ENCODE measurements at regions not wholly inside any gene's neighbourhood (a gene's known extent, or its start where the extent isn't known, plus 50 kb on each side); places are given as distances from the start of the nearest gene placed in this dataset.

GRCh38 chr14:101467181-101467926, 93.9 kb upstream of the DIO3 start:
- no peak for DNase-seq (ENCODE audit: low spot score)

- DNase-seq (ENCODE audit: low spot score): no peak
These were observed 91.7 kb upstream of the DIO3 start for GRCh38 chr14:101469382-101470247.

- no peak for DNase-seq (ENCODE audit: low spot score)
These were observed 91.0 kb upstream of the DIO3 start for GRCh38 chr14:101470266-101470665.

- no peak for DNase-seq (ENCODE audit: low spot score)
These were observed 89.4 kb upstream of the DIO3 start for GRCh38 chr14:101471723-101472517.

GRCh38 chr14:101472518-101472849, 88.8 kb upstream of the DIO3 start:
- no peak for DNase-seq (ENCODE audit: low spot score)

GRCh38 chr14:101473045-101473729, 88.1 kb upstream of the DIO3 start:
- no peak for DNase-seq (ENCODE audit: low spot score)

- no peak for DNase-seq (ENCODE audit: low spot score)
These were observed 87.3 kb upstream of the DIO3 start for GRCh38 chr14:101473795-101474562.

GRCh38 chr14:101474563-101475455, 86.5 kb upstream of the DIO3 start:
- no peak for DNase-seq (ENCODE audit: low spot score)

GRCh38 chr14:101475456-101476257, 85.6 kb upstream of the DIO3 start:
- no peak for DNase-seq (ENCODE audit: low spot score)

GRCh38 chr14:101476258-101476915, 84.9 kb upstream of the DIO3 start:
- DNase-seq (ENCODE audit: low spot score): no peak

GRCh38 chr14:101476916-101477553, 84.3 kb upstream of the DIO3 start:
- DNase-seq (ENCODE audit: low spot score): no peak

GRCh38 chr14:101477648-101478047, 83.6 kb upstream of the DIO3 start:
- DNase-seq (ENCODE audit: low spot score): no peak

GRCh38 chr14:101478096-101478495, 83.2 kb upstream of the DIO3 start:
- DNase-seq (ENCODE audit: low spot score): no peak

- no peak for DNase-seq (ENCODE audit: low spot score)
These were observed 82.4 kb upstream of the DIO3 start for GRCh38 chr14:101478796-101479410.

GRCh38 chr14:101480022-101480746, 81.1 kb upstream of the DIO3 start:
- DNase-seq (ENCODE audit: low spot score): no peak

GRCh38 chr14:101480747-101481530, 80.4 kb upstream of the DIO3 start:
- DNase-seq (ENCODE audit: low spot score): no peak

Measured in COLO829 (cell line).